GM12878 (cell line): ENCODE measurements at regions not wholly inside any gene's neighbourhood (a gene's known extent, or its start where the extent isn't known, plus 50 kb on each side); places are given as distances from the start of the nearest gene placed in this dataset.

ENCODE experiments used
- ATAC-seq: fragments of 200-7000 bp; cut with Tn5 transposase; 3 replicates; pipeline ENCODE4 v1.9.1; 2020; ENCODE audit warnings: mild to moderate bottlenecking, moderate library complexity
- BruUV-seq: library from RNA; stranded (reverse); fragments of 400-500 nt; replicated peaks from 2 replicates; lab custom pipeline; 2021; lab: Mats Ljungman, UMichigan
- CTCF ChIA-PET: fragments of 300-600 bp; sonication (Branson Sonifier 250); formaldehyde crosslinking; extraction: SDS; loops from one replicate; lab custom pipeline; 2021; ENCODE audit warnings: inconsistent platforms; lab: Yijun Ruan, JAX
- POLR2A ChIA-PET: fragments of 350-600 bp; formaldehyde crosslinking; extraction: SDS; loops from one replicate; lab custom pipeline; 2021; ENCODE audit warnings: inconsistent platforms; lab: Charles Lee
- RAD21 ChIA-PET: fragments of 300-600 bp; sonication (Branson Sonifier 250); formaldehyde crosslinking; loops from one replicate; lab custom pipeline; 2023; ENCODE audit warnings: antibody characterized with exemption; ENCODE audit not compliant: unreplicated experiment; lab: Charles Lee
- SMC1A ChIA-PET: fragments of 300-600 bp; sonication (Branson Sonifier 250); formaldehyde crosslinking; loops from one replicate; lab custom pipeline; 2023; ENCODE audit not compliant: unreplicated experiment, uncharacterized antibody; lab: Charles Lee
- DNase-seq: peaks from one replicate; pipeline ENCODE4 v3.0.0-alpha.2; 2011; ENCODE audit warnings: low read depth, low spot score
- FAIRE-seq: peaks from 3 replicates; lab custom pipeline; 2011; peaks lifted over from hg19 to GRCh38; lab: Jason Lieb, UNC
- H2AFZ ChIP-seq: 2 replicates; pipeline ENCODE4 v1.6.0; 2011; ENCODE audit warnings: low read depth, low read length, control low read depth; ENCODE audit not compliant: control insufficient read depth
- H3K27ac ChIP-seq: 2 replicates; pipeline ENCODE4 v1.5.1; 2011; ENCODE audit warnings: control low read depth; ENCODE audit not compliant: control insufficient read depth, insufficient read depth
- H3K27me3 ChIP-seq, 2 experiments: replicated peaks in 1 of 2; 2 replicates each; pipeline versions ENCODE4 v1.6.0 to v1.6.1; 2011; ENCODE audit warnings: low read length in 1 of 2; ENCODE audit not compliant: control insufficient read depth in 2 of 2, insufficient read depth in 2 of 2
- H3K36me3 ChIP-seq, 2 experiments: 2 replicates each; pipeline ENCODE4 v1.5.1; 2011; ENCODE audit warnings: low read length in 1 of 2; ENCODE audit not compliant: control insufficient read depth in 2 of 2, insufficient read depth in 2 of 2
- H3K4me1 ChIP-seq: 2 replicates; pipeline ENCODE4 v1.6.1; 2011; ENCODE audit warnings: mild to moderate bottlenecking, low read length, moderate library complexity, mixed read lengths; ENCODE audit not compliant: control insufficient read depth, insufficient read depth
- H3K4me2 ChIP-seq: 2 replicates; pipeline ENCODE4 v1.6.0; 2011; ENCODE audit warnings: control low read depth; ENCODE audit not compliant: control insufficient read depth, insufficient read depth
- H3K4me3 ChIP-seq: fragments of 200-600 bp; sonication (generic); 2 replicates; pipeline ENCODE4 v1.5.1; 2016
- H3K79me2 ChIP-seq: 2 replicates; pipeline ENCODE4 v1.6.0; 2011; ENCODE audit warnings: low read length; ENCODE audit not compliant: control insufficient read depth, insufficient read depth
- H3K9ac ChIP-seq: 2 replicates; pipeline ENCODE4 v1.8.0; 2011; ENCODE audit warnings: low read length, control low read depth, mixed read lengths; ENCODE audit not compliant: control insufficient read depth, insufficient read depth
- H3K9me3 ChIP-seq: replicated peaks from 3 replicates; pipeline ENCODE4 v1.5.1; 2011; ENCODE audit warnings: mild to moderate bottlenecking, low read length; ENCODE audit not compliant: control insufficient read depth, insufficient read depth
- H4K20me1 ChIP-seq: 2 replicates; pipeline ENCODE4 v1.6.0; 2011; ENCODE audit not compliant: control insufficient read depth, insufficient read depth
- BCL3 ChIP-seq: IDR thresholded peaks from 2 replicates; pipeline ENCODE4 v1.6.1; 2011; ENCODE audit warnings: borderline replicate concordance, low read depth, mild to moderate bottlenecking, moderate library complexity, low read length; ENCODE audit not compliant: insufficient read depth, poor library complexity, severe bottlenecking
- CBFB ChIP-seq: IDR thresholded peaks from 2 replicates; pipeline ENCODE4 v1.6.1; 2016; ENCODE audit warnings: antibody characterized with exemption, low read depth
- CBX3 ChIP-seq: fragments of 200-600 bp; sonication (generic); IDR thresholded peaks from 2 replicates; pipeline ENCODE4 v1.6.1; 2016; ENCODE audit warnings: low read depth, borderline replicate concordance
- EP300 ChIP-seq, 2 experiments: fragments of 150-350 bp in 1 of 2; IDR thresholded peaks; 2 replicates each; pipeline ENCODE4 v1.6.1; 2011 to 2012; ENCODE audit warnings: low read depth in 2 of 2, low read length in 2 of 2, borderline replicate concordance in 1 of 2, improper control_type of control experiment in 1 of 2, inconsistent platforms in 1 of 2; ENCODE audit not compliant: control insufficient read depth in 1 of 2
- ETV6 ChIP-seq, 2 experiments: fragments of 450-650 bp in 1 of 2; IDR thresholded peaks in 1 of 2; conservative IDR thresholded peaks in 1 of 2; 2 replicates each; pipeline ENCODE4 v1.6.1; 2014; ENCODE audit warnings: antibody characterized with exemption in 1 of 2, borderline replicate concordance in 1 of 2, low read depth in 1 of 2, mild to moderate bottlenecking in 1 of 2, moderate library complexity in 1 of 2
- EZH2 ChIP-seq: IDR thresholded peaks from 2 replicates; pipeline ENCODE4 v1.6.1; 2012; ENCODE audit warnings: low read depth, mild to moderate bottlenecking, control low read depth, inconsistent platforms, low read length, borderline replicate concordance; ENCODE audit not compliant: control insufficient read depth
- MEF2A ChIP-seq: IDR thresholded peaks from 2 replicates; pipeline ENCODE4 v1.6.1; 2011; ENCODE audit warnings: low read depth, mild to moderate bottlenecking, low read length, moderate library complexity; ENCODE audit not compliant: insufficient read depth
- NR2C1 ChIP-seq: fragments of 450-650 bp; IDR thresholded peaks from 2 replicates; pipeline ENCODE4 v1.6.1; 2017; ENCODE audit warnings: antibody characterized with exemption, mild to moderate bottlenecking, moderate library complexity
- PBX3 ChIP-seq: IDR thresholded peaks from 2 replicates; pipeline ENCODE4 v1.6.1; 2011; ENCODE audit warnings: mild to moderate bottlenecking, low read depth, low read length, moderate library complexity; ENCODE audit not compliant: insufficient replicate concordance
- RELB ChIP-seq: fragments of 450-650 bp; IDR thresholded peaks from 2 replicates; pipeline ENCODE4 v1.6.1; 2017; ENCODE audit warnings: low read depth, mild to moderate bottlenecking, moderate library complexity
- RUNX3 ChIP-seq: IDR thresholded peaks from 2 replicates; pipeline ENCODE4 v1.6.1; 2012; ENCODE audit warnings: low read length, inconsistent platforms
- SKIL ChIP-seq: fragments of 450-650 bp; IDR thresholded peaks from 2 replicates; pipeline ENCODE4 v1.6.1; 2017; ENCODE audit warnings: mild to moderate bottlenecking, low read depth, inconsistent platforms; ENCODE audit not compliant: poor library complexity, severe bottlenecking
- TCF7 ChIP-seq: IDR thresholded peaks from 2 replicates; pipeline ENCODE4 v1.6.1; 2014; ENCODE audit warnings: antibody characterized with exemption, borderline replicate concordance
- WGBS: methylation state at CpG from one replicate; pipeline ENCODE4 v1.1.6; 2016; ENCODE audit warnings: low lambda C conversion rate; ENCODE audit not compliant: insufficient replicate concordance, insufficient coverage; ENCODE audit errors: missing lambda C conversion rate; 5-methylcytosine and 5-hydroxymethylcytosine counted together
- in situ Hi-C: fragments of 300-500 bp; cut with MboI; formaldehyde crosslinking; loops from 9 replicates; pipeline ENCODE4 v1.14.3; 2018; ENCODE audit warnings: mixed read lengths
- intact Hi-C: fragments of 100-400 bp; cut with micrococcal nuclease; formaldehyde crosslinking; loops from one replicate; pipeline ENCODE4 v1.14.2; 2022; ENCODE audit not compliant: unreplicated experiment
- TF ChIP-seq, protein P1 (sequence below): IDR thresholded peaks from 2 replicates; pipeline ENCODE4 v1.6.1; 2012; ENCODE audit warnings: low read depth, low read length, improper control_type of control experiment

- in situ Hi-C loops (no loop called here), intact Hi-C loops (no loop called here)
- Histone ChIP-seq H3K4me2 (no peak overlapping the region), H3K27me3 (no peaks in the 10 kb centered on the region), H3K9ac (no peak overlapping the region), H3K79me2 (no peaks in the 10 kb centered on the region), H3K9me3 (no peaks in the 10 kb centered on the region), H3K4me1 (no peaks in the 10 kb centered on the region), H3K4me3 (no peak overlapping the region), H4K20me1 (no peaks in the 10 kb centered on the region), H3K36me3 (no peaks in the 10 kb centered on the region), H3K27ac (no peak overlapping the region), H2AFZ (no peak overlapping the region)
- no peak for FAIRE-seq
- ChIA-PET RAD21 (no interaction called here), CTCF (no interaction called here), POLR2A (no interaction called here), SMC1A (no interaction called here)
- no peak for ATAC-seq
- BruUV-seq: no TSS peak
- DNase-seq: no peak
- WGBS: 36% methylated on average over 13 of the region's 13 CpGs
- TF ChIP-seq NR2C1: no peak
- TF ChIP-seq, protein P1, sequence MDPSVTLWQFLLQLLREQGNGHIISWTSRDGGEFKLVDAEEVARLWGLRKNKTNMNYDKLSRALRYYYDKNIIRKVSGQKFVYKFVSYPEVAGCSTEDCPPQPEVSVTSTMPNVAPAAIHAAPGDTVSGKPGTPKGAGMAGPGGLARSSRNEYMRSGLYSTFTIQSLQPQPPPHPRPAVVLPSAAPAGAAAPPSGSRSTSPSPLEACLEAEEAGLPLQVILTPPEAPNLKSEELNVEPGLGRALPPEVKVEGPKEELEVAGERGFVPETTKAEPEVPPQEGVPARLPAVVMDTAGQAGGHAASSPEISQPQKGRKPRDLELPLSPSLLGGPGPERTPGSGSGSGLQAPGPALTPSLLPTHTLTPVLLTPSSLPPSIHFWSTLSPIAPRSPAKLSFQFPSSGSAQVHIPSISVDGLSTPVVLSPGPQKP: no peak
- no peak for TF ChIP-seq ETV6 (conservative IDR thresholded peaks at IDR 0.05 in 1 of 2, IDR thresholded peaks at IDR 0.05 in 1 of 2; ENCODE audit: borderline replicate concordance in 1 of 2, low read depth in 1 of 2)
- no peak for TF ChIP-seq EZH2
- no peak for TF ChIP-seq EP300 (IDR thresholded peaks at IDR 0.05; ENCODE audit: borderline replicate concordance in 1 of 2, control insufficient read depth in 1 of 2, low read depth in 2 of 2, low read length in 2 of 2)
- TF ChIP-seq CBX3: no peak
- TF ChIP-seq BCL3: no peak
- TF ChIP-seq TCF7: no peak
- TF ChIP-seq RELB: no peak
- TF ChIP-seq CBFB: no peak
- no peak for TF ChIP-seq SKIL
- no peak for TF ChIP-seq PBX3
- TF ChIP-seq MEF2A: no peak
- TF ChIP-seq RUNX3: no peak
Measured at GRCh38 chr3:145333931-145334330, 827.1 kb downstream of the PLOD2 start.
